Ishikawa (cell line): ENCODE measurements at regions not wholly inside any gene's neighbourhood (a gene's known extent, or its start where the extent isn't known, plus 50 kb on each side); places are given as distances from the start of the nearest gene placed in this dataset.

Experiments used
- CEBPB ChIP-seq: IDR thresholded peaks from 2 replicates; pipeline ENCODE4 v1.6.1; 2012
- CREB1 ChIP-seq: IDR thresholded peaks from 2 replicates; pipeline ENCODE4 v1.6.1; 2012; ENCODE audit warnings: low read depth
- EGR1 ChIP-seq: IDR thresholded peaks from 2 replicates; pipeline ENCODE4 v1.6.1; 2012
- EP300 ChIP-seq: IDR thresholded peaks from 2 replicates; pipeline ENCODE4 v1.6.1; 2012; ENCODE audit warnings: borderline replicate concordance
- MAX ChIP-seq: IDR thresholded peaks from 2 replicates; pipeline ENCODE4 v1.6.1; 2012
- NFIC ChIP-seq: IDR thresholded peaks from 2 replicates; pipeline ENCODE4 v1.6.1; 2012
- RAD21 ChIP-seq: IDR thresholded peaks from 2 replicates; pipeline ENCODE4 v1.6.1; 2012; ENCODE audit warnings: low read depth
- REST ChIP-seq: IDR thresholded peaks from 2 replicates; pipeline ENCODE4 v1.6.1; 2012; ENCODE audit warnings: low read depth, mild to moderate bottlenecking
- TAF1 ChIP-seq: IDR thresholded peaks from 2 replicates; pipeline ENCODE4 v1.6.1; 2012; ENCODE audit warnings: low read depth, mild to moderate bottlenecking
- TCF12 ChIP-seq: IDR thresholded peaks from 2 replicates; pipeline ENCODE4 v1.6.1; 2012; ENCODE audit warnings: low read depth
- USF1 ChIP-seq: IDR thresholded peaks from 2 replicates; pipeline ENCODE4 v1.6.1; 2012
- ZBTB7A ChIP-seq: IDR thresholded peaks from 2 replicates; pipeline ENCODE4 v1.6.1; 2012; ENCODE audit warnings: low read depth

GRCh38 chr5:158409507-158409906, 550.6 kb upstream of the CLINT1 start:
- no peak for TF ChIP-seq CEBPB
- no peak for TF ChIP-seq EP300
- no peak for TF ChIP-seq MAX
- no peak for TF ChIP-seq RAD21
- TF ChIP-seq USF1: no peak
- TF ChIP-seq TAF1: no peak
- TF ChIP-seq TCF12: no peak
- TF ChIP-seq REST: no peak
- TF ChIP-seq ZBTB7A: no peak
- TF ChIP-seq NFIC: no peak
- no peak for TF ChIP-seq EGR1
- no peak for TF ChIP-seq CREB1
